Heart right ventricle (tissue), 16 donors: ENCODE measurements at regions not wholly inside any gene's neighbourhood (a gene's known extent, or its start where the extent isn't known, plus 50 kb on each side); places are given as distances from the start of the nearest gene placed in this dataset.

ENCODE experiments used
- ATAC-seq, 8 donors: fragments of 200-7000 bp; cut with Tn5 transposase; one replicate each; pipeline ENCODE4 v1.9.1; 2020; ENCODE audit warnings: mild to moderate bottlenecking in 8 of 8, moderate library complexity in 8 of 8, moderate number of reproducible peaks in 1 of 8
- DNase-seq, 2 donors: peaks; one replicate each; pipeline ENCODE4 v3.0.0-alpha.2; 2020
- H3K27ac ChIP-seq, 10 donors: fragments of 200-600 bp; sonication (generic) in 2 of 10; one replicate each; pipeline versions ENCODE4 v1.5.0 to v1.8.0; 2020 to 2022; ENCODE audit warnings: mild to moderate bottlenecking in 3 of 10
- H3K27me3 ChIP-seq, 7 donors: fragments of 200-600 bp; one replicate each; pipeline ENCODE4 v1.8.0; 2021 to 2022; ENCODE audit warnings: mild to moderate bottlenecking in 2 of 7
- H3K36me3 ChIP-seq, 9 donors: fragments of 200-600 bp; sonication (generic) in 1 of 9; one replicate each; pipeline versions ENCODE4 v1.5.0 to v1.8.0; 2020 to 2022; ENCODE audit warnings: mild to moderate bottlenecking in 2 of 9
- H3K4me1 ChIP-seq, 9 donors: fragments of 200-600 bp; sonication (generic) in 1 of 9; one replicate each; pipeline versions ENCODE4 v1.5.0 to v1.8.0; 2020 to 2022; ENCODE audit warnings: mild to moderate bottlenecking in 4 of 9
- H3K4me3 ChIP-seq, 10 donors: fragments of 200-600 bp; sonication (generic) in 2 of 10; one replicate each; pipeline versions ENCODE4 v1.5.0 to v1.8.0; 2020 to 2022; ENCODE audit warnings: mild to moderate bottlenecking in 7 of 10, moderate library complexity in 2 of 10
- H3K9me3 ChIP-seq, 11 donors: fragments of 200-600 bp in 10 of 11; sonication (generic) in 2 of 11; one replicate each; pipeline versions ENCODE4 v1.5.0 to v1.8.0; 2013 to 2022; ENCODE audit warnings: mild to moderate bottlenecking in 2 of 11, control low read depth in 1 of 11, moderate library complexity in 1 of 11
- CTCF ChIP-seq, 9 donors: fragments of 200-600 bp; sonication (generic) in 2 of 9; IDR thresholded peaks; one replicate each; pipeline versions ENCODE4 v1.5.0 to v1.8.0; 2021 to 2022; ENCODE audit warnings: antibody characterized with exemption in 9 of 9, mild to moderate bottlenecking in 5 of 9, moderate library complexity in 1 of 9
- WGBS, 2 donors: extraction: QIAGEN DNeasy Blood & Tissue Kit; methylation state at CpG; one replicate each; pipeline ENCODE4 v1.1.7; 2013; ENCODE audit warnings: inconsistent platforms in 1 of 2; 5-methylcytosine and 5-hydroxymethylcytosine counted together
- intact Hi-C, 10 donors: fragments of 100-400 bp; cut with DNase I; formaldehyde crosslinking; loops; one replicate each; pipeline versions ENCODE4 v1.11.1 to v1.14.2; 2022
- donor health status: Arrhythmogenic right ventricular cardiomyopathy.
- donor health status: ischemic (EF 13 %, LVEDD 7.1; RV severe dilation, severe dysfunction).
- donor health status: healthy with polysubstance abuse.
- donor health status: DM: no; HTN: yes; CAD: no.
- donor health status: DM: no; HTN: no; CAD: no.
- donor health status: ischemic (EF 25% LVEDD 6.9; RV normal size, moderate dysfunction).
- donor health status: ischemic (EF 25% LVEDD 5.7; RV mildly dilated, moderate dysfunction).
- donor health status: healthy.
- donor health status: DM: yes; HTN: yes; CAD: no.
- donor health status: Ischemic cardiomyopathy.
- donor health status: ischemic (EF 35%, LVEDD 5.7; RV mildly dilated, moderate dysfunction).
- donor health status: nonischemic (EF 11% LVEDD 7.7; RV severe dilation, severe dysfunction).
- donor health status: DM: yes; HTN: yes; CAD: no.
- donor health status: PGD.
- donor health status: ischemic (EF 29% LVEDD 5.4; RV normal size, mild dysfunction).
- donor health status: nonischemic (EF 23%, LVEDD 6.1; RV moderate dilation, normal function).

GRCh38 chr15:25619076-25619475 is 180.3 kb upstream of the UBE3A start:
- no peak for TF ChIP-seq CTCF (IDR thresholded peaks at IDR 0.05)
- H3K4me3 ChIP-seq = no peak overlapping the region
- no peaks in the 10 kb centered on the region for H3K9me3 ChIP-seq
- H3K27me3 ChIP-seq = peaks cover 0 to 3% (median 0%) of the 10 kb centered on the region in 7 donors
- no peak for DNase-seq
- ATAC-seq = no peak
- peaks cover 0 to 1% (median 0%) of the 10 kb centered on the region in 9 donors for H3K4me1 ChIP-seq
- 82 to 88% methylated on average over 9 of the region's 9 CpGs for WGBS, 2 donors
- H3K27ac ChIP-seq = no peak overlapping the region
- intact Hi-C loops = loop anchor here in 1 of 10 donors (5.0 kb wide), 1 partner anchor 48 kb away; no protein-coding TSS in a partner anchor
- no peaks in the 10 kb centered on the region for H3K36me3 ChIP-seq

GRCh38 chr15:25618161-25618560 is 179.3 kb upstream of the UBE3A start:
- ATAC-seq (peak in 1 of 8 donors; percentile 13), DNase-seq (no peak)
- no peaks in the 10 kb centered on the region for H3K4me1 ChIP-seq
- H3K4me3 ChIP-seq = no peak overlapping the region
- H3K9me3 ChIP-seq = no peaks in the 10 kb centered on the region
- intact Hi-C loops = loop anchor here in 1 of 10 donors (5.0 kb wide), 1 partner anchor 49 kb away; no protein-coding TSS in a partner anchor
- WGBS, 2 donors = 88% methylated on average over 7 of the region's 7 CpGs
- no peak for TF ChIP-seq CTCF (IDR thresholded peaks at IDR 0.05)
- H3K27ac ChIP-seq = no peak overlapping the region
- no peaks in the 10 kb centered on the region for H3K36me3 ChIP-seq
- H3K27me3 ChIP-seq = peaks cover 0 to 3% (median 0%) of the 10 kb centered on the region in 7 donors

GRCh38 chr15:25616471-25616870 is 177.6 kb upstream of the UBE3A start:
- DNase-seq (no peak), ATAC-seq (no peak)
- H3K4me3 ChIP-seq = no peak overlapping the region
- no peak overlapping the region for H3K27ac ChIP-seq
- intact Hi-C loops = loop anchor here in 1 of 10 donors (5.0 kb wide), 1 partner anchor 51 kb away; no protein-coding TSS in a partner anchor
- H3K4me1 ChIP-seq = no peaks in the 10 kb centered on the region
- no peaks in the 10 kb centered on the region for H3K9me3 ChIP-seq
- no peak for TF ChIP-seq CTCF (IDR thresholded peaks at IDR 0.05)
- H3K36me3 ChIP-seq = no peaks in the 10 kb centered on the region
- peaks cover 0 to 3% (median 0%) of the 10 kb centered on the region in 7 donors for H3K27me3 ChIP-seq
- WGBS, 2 donors = 62 to 72% methylated on average over 4 of the region's 4 CpGs

- H3K27ac ChIP-seq = no peak overlapping the region
- intact Hi-C loops = no loop called here
- DNase-seq (no peak), ATAC-seq (peak in 3 of 8 donors; percentile 28 to 57 (median 33))
- no peaks in the 10 kb centered on the region for H3K4me1 ChIP-seq
- H3K4me3 ChIP-seq = no peak overlapping the region
- no peaks in the 10 kb centered on the region for H3K9me3 ChIP-seq
- no peaks in the 10 kb centered on the region for H3K27me3 ChIP-seq
- 62 to 70% methylated on average over 9 of the region's 9 CpGs for WGBS, 2 donors
- TF ChIP-seq CTCF (IDR thresholded peaks at IDR 0.05) = no peak
- H3K36me3 ChIP-seq = no peaks in the 10 kb centered on the region
Observed at GRCh38 chr15:25613134-25613533, 174.3 kb upstream of the UBE3A start.
